NCI-H82 treated with DMSO at 0.1 percent for 48 hours (cell line): ENCODE measurements at regions not wholly inside any gene's neighbourhood (a gene's known extent, or its start where the extent isn't known, plus 50 kb on each side); places are given as distances from the start of the nearest gene placed in this dataset.
"Not testable (repeated sequence)": the region's sequence is repeated elsewhere in the genome, so short reads cannot be mapped to it uniquely, and the experiment has no call there.

Experiments used
- DNase-seq: peaks from one replicate; lab custom pipeline; 2025; ENCODE audit not compliant: unreplicated experiment; lab: John Stamatoyannopoulos, UW

DNA sequence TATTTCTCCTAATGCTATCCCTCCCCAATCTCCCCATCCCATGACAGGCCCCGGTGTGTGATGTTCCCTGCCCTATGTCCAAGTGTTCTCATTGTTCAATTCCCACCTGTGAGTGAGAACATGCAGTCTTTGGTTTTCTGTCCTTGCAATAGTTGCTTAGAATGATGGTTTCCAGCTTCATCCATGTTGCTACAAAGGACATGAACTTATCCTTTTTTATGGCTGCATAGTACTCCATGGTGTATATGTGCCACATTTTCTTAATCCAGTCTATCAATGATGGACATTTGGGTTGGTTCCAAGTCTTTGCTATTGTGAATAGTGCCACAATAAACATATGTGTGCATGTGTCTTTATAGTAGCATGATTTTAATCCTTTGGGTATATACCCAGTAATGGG, 51.3 kb upstream of the RIOK2 start:
- not testable (repeated sequence) for DNase-seq

DNA sequence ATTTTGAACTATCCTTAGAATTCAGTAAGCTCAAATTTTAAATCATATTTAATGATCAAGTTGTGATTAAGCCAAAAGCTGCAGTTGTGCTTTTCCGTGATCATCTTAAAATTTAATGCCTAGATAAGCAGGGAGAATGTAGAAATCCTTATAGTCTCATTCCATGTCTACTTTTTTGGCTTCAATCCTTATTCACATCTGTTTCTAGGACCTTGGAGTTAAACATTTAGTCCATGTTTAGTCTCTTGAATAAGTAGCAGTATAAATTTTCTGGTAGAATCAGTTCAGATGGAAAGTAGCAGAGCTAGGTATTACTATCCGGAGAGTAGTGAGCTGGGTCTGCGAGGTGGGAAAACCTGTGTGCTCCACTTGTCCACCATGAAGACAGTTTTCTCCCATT, 59.3 kb upstream of the RIOK2 start:
- DNase-seq: no peak

DNA sequence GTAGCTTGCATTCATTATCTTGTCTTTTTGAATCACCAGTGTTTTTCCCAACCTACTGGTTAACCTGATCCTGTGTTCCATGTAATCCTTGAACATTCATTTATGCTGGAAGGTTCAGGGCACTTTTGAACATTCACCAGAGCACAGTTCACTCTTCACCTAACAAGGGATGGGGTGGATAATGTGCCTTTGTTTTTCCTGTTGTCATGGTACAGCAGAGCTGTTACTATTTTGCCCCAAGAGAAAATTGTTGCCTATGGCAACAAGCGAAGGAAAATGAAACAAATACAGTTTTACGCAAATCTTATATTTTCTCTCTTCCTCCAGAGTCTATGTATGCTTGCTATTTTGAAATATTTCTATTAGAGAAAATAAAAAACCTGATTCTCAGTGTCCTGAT, 60.3 kb upstream of the RIOK2 start:
- DNase-seq: no peak

DNA sequence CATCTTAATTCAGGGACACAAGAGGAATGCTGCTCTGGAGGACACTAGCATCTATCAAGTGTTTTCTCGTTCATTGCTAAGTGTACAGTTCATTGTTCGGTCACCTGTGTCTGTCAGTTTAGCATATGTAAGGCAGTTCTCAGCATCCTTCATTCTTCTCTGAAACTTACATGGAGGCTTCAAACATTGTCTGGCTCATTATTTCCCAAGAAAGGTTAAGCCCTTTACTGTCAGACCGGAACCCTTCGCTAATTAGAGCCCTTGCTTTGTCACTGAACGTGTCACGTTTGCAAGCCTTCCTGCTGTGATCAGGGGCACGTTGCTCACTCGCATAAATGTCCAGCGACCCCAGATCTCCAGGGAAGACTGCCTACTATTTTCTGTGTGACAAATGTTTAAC, 62.3 kb upstream of the RIOK2 start:
- DNase-seq: no peak

DNA sequence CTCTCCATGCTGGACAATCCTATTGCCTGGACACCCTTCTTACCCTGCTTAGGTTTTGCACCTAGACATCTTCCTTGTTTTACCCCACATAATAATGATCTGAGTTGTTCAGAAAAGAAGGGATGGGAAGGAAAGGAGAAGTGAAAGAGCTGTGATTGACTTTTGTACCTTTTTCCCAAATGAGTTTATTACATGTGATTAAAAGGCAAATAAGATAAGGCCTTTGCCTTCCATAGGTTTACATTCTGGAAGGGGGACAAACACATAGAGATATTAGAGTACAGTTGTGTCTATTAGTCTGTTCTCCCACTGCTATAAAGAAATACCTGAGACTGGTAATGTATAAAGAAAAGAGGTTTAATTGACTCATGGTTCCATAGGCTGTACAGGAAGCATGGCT, 67.1 kb upstream of the RIOK2 start:
- DNase-seq: no peak

DNA sequence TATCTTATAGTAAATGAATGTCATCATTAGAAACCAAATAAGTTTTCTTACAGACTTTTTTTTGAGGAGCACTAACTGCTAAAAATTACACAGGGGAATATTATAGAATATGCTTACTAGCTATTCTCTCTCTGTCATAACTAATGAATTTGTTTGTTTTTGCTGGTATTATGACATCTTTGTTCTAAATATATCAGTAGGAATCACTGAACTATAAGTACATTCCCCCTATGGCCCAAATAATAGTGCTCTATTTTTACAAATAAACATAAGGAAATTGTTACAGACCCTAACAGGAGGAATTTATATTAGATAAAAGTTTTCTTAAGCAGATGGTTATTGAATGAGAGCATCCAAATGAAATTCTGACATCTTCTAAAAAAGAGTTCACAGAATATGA, 83.0 kb upstream of the RIOK2 start:
- DNase-seq: no peak

DNA sequence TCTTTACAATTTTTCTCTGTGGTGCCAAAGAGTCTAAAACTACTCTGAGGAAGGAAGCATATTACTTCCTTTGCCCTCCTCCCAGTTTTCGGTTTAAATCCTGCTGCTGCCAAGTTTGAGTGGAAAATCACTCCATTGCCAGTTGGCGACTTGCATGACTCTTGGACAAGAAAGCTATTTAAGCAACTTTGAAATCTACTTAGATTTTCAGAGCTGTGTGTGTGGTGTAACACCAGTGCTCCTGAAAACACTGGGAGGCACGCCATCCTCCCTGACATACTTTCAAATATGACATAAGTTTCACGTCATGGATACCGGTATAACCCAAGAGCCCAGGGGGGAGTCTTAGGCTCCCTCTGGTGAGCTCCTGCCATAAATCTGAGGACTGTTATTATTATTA, 83.5 kb upstream of the RIOK2 start:
- DNase-seq: no peak

DNA sequence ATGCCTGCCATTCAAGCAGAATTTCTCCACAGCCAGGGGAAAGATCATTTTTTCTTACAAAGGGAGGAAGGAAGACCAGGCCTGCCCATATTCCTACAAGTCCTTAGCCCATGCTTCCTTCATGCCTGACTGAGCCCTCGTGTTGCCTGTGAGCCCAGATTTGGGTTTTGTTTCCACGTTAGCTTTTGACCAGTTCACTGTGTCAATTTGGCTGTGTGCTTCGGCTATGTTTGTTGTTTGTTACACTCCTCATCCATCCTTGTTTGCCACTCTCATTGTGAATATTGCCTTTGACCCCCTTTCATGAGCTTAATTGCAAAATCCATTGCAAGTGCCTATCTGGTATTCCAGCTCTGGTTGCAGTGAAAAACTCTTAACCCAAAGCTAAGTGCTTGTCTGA, 84.7 kb upstream of the RIOK2 start:
- DNase-seq: no peak

DNA sequence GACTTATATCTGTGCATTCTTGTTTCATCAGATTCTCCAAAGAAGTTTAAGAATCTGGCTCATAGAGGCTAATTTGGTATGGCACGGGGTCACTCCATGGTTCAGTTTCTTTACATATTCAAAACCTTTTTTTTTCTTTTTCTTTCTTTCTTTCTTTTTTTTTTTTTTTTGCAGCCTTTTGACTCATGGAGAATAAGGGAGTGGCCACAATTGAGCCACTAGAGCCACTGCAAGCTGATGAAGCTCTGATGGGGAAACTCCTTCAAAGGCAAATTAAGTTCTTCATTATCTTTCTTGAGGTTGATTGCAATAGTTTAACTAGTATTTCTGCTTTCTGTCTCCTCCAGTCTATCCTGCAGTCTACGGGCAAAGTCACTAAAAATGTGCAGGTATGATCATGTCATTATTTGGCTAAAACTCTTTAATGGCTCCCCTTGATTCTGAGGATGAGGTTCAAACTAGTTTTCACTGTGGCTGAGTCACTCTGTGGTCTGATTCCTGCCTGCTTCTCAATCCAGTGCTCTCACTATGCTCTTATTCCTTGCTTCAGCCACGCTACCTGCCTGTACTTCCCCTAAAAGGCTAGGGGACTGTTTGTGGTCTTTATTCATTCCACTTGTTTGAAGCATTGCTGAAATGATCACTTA, 93.5 kb upstream of the RIOK2 start:
- DNase-seq: no peak

DNA sequence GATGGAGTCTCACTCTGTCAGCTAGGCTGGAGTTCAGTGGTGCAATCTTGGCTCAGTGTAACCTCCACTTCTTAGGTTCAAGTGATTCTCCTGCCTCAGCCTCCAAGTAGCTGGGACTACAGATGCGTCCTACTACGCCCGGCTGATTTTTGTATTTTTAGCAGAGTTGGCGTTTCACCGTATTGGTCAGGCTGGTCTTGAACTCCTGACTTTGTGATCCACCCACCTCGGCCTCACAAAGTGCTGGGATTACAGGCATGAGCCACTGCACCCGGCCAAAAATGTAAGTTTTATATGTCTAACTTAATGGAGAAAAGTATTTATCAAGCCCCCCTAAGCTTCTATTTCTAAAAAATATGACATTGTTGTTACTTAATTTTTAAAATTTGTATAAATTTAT, 98.2 kb upstream of the RIOK2 start:
- no peak for DNase-seq

DNA sequence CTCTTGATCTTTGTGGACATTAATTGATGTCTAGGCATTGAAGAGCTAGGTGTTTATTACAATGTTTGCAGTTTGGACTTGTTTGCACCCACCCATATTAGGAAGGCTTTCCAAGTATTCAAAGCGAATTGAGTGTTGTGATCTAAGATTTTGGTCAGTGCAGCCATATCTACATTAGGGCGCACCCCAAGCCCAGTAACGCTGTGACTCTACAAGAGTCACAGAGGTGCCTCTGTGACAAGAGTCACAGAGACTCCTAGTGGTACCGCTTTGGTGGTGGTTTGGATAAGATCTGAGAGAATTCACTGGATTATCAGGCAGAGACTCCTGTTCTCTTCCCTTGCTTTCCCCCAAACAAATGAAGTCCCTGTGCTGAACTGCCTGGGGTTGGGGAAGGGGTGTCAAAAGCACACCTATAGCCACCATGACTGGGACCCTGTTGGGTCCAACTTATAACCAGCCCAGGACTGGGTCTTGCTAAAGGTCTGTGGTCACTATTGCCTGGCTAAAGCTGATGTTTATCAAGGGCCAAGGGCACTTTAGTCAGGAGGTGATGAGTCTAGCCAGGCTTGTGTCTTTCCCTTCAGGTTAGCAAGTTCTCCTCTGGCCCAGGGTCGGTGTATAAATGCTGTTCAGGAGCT, 114.1 kb upstream of the RIOK2 start:
- DNase-seq: peak; percentile 4

DNA sequence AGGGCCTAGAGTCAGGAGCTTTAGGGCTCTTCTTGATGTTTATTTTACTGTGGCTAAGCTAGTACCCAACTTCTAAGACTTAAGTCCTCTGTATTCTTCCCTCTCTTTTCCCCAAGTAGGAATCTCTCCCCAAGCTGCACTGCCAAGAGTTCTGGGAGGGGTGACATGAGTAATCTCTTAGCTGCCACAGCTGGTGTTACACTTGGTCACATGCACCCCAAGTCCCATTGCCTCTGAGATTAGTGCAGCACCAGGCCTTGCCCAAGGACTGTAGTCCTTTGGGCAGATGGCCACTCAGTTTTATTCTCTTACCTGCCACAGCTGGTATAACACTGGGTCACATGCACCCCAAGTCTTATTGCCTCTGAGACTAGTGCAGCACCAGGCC, 114.7 kb upstream of the RIOK2 start:
- DNase-seq: no peak

DNA sequence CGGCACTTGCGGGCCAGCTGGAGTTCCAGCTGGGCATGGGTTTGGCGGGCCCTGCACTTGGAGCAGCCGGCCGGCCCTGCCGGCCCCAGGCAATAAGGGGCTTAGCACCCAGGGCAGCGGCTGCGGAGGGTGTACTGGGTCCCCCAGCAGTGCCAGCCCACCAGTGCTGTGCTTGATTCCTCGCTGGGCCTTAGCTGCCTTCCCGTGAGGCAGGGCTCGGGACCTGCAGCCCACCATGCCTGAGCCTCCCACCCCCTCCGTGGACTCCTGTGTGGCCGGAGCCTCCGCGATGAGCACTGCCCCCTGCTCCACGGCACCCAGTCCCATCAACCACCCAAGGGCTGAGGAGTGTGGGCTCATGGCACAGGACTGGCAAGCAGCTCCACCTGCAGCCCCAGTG, 118.1 kb upstream of the RIOK2 start:
- DNase-seq: not testable (repeated sequence)

DNA sequence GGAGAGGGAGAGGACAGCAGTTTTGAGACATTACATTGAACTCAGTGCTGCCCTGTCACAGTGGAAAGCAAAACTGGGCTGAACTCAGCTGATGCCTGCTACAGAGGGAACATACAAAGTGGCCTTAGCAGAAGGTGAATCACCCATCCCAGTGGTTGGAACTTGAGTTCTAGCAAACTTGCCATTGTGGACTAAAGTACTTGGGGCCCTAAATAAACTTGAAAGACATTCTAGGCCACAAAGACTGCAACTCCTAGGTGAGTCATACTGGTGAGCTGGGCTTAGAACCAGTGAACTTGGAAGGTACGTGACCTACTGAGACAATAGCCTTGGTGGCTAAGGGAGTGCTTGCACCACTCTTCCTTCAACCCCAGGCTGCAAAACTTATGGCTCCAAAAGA, 155.7 kb upstream of the RIOK2 start:
- no peak for DNase-seq

DNA sequence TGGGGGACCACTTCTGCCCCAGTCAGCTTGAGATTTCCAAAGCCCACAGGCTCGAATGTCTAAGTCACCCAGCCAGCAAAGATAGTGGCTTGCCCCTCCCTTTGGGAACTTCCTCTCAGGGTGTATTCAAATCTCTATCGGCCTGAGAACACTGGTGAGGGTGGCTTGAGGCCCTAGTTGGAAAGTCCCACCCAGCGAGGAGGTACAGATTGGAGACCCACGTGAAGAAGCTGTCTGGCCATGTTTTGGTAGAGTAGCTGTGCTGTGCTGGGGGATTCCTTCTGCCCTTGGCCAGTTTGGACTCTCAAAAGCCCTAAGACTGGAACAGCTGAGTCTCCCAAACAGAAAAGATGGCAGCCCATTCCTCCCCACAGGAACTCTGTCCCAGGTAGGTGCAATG, 172.7 kb upstream of the RIOK2 start:
- DNase-seq: no peak

DNA sequence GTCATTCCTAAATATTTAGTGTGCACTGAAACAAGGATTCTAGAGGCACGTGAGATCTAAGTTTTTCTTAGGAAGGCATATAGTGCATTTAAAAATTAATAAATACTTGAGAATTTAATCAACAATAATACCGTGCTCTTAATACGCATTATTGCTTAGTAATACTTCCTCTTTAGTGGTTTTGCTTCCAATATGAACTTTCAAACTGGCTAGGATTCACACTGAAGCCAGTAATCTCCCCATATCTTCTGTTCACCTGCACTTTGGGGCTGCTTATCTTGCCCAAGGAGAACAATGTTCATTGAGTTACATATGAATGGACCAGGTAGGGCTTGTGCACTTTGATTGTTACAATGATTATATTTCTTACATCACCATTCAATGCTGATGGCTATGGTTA, 180.5 kb upstream of the RIOK2 start:
- DNase-seq: no peak

DNA sequence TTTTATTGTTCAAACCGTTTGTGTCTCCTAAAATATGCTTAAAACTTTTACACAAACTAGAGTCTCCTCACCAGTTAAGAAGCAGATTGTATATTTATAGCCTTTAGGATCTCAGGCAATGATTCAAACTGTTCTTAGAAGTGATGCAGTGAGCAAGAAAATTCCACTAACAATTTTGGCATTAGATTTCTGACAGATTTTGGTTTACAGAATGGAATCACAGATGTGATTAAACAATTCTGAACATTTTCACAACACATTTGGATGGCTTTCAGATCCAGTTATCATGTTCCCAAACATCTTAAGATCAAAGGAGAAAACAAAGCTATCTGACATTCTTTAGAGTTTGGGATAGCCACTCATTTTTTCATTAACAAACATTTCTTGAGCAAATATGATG, 181.7 kb upstream of the RIOK2 start:
- DNase-seq: no peak

DNA sequence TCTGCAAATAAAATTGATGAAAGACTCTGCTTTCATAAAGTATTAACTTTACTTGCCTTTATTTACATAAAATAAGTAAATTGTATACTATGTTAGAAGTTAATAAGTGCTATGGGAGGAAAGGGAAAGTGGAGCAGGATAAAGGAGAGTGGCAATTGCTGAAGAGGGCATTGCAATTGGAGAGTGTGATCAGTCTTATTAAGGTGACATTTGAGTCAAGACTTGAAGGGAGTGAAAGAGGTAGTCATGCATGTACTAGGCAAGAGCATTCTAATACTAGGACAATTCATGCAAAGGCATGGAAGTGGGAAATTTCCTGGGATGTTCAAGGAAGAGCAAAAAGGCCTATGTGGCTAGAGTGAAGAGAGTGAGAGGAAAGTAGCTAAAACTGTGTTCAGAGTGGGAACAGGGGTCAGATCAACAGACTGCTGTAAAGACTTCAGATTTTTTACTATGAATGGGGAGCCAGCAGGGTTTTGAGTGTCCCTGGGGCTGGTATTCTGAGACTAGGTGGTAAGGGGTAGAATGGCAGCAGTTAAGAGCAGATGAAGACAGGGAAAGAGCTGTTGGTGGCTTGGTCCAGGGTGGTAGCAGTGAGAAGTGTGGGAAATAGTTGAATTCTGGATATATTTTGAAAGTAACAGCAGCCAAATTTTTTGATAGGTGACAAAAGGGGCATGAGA, 182.3 kb upstream of the RIOK2 start:
- DNase-seq: no peak

DNA sequence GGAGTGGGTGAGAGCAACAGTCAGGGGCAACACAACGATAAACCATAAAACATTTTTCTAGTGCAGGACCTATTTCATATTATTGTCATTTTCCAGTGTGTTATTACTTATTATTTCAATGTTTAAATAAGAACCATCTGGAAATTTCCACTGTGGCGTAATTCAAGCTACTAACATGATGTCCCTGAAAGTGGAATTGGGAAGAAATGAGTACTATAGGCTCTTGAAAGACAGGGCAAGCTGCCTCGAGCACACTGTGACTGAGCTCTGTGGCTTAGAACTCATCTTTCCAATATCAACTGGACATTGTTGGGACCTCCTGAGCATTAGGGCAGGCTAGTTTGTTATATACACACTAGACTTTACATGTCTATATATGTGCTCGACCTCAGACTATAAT, 182.9 kb upstream of the RIOK2 start:
- DNase-seq: no peak

DNA sequence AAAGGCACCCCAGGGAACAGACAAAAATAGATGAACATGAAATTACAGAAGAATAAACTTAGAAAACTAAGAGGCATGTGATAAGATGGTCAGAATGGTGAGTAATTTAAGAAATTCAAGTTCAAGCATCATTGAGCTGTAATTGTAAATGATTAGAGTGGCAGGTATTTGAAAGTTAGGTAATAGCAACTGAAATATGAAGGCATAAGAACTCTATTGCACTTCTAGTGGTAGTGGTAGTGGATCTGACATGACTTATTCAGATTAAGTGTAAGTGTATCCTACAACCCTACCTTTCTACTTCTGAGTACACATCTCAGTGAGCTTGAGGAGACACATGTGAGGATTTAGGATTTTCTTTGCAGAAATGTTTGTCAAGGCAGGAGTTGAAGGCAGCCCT, 192.9 kb upstream of the RIOK2 start:
- DNase-seq: no peak

DNA sequence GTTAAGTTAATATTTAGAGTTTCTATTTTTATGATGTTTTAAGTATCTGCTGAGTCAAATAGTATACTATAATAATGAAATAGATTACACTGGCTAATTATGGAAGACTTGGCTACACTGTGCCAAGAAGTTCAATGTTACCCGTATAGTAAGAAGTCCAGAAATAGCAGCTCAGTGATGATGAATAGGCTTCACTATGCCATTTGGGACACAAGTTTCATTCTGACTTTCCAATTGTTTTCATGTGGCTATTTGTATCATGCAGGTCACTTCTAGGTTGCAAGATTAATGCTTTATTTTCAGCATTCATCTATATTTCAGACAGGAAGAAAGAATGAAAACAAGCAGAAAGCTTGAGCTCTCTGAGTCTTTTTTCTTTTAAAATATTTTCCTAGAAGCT, 194.5 kb upstream of the RIOK2 start:
- no peak for DNase-seq

DNA sequence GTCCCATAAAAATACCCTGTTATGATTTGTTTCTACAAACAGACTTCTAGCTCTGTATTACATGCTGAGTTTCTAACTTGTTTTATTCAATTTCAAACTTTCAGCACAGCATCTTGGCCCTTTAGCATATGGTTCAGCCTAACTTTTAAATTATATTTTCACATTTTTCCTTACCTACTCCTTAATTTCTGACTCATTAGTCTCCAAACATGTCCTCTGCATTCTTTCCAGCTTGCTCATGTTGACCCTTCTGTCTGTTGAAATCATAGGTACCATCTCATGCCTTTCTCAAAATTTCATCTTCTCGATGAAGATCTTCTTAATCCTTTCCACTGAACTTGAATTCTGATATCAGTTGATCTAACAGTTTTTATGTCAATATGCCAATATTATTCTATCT, 200.9 kb upstream of the RIOK2 start:
- no peak for DNase-seq

DNA sequence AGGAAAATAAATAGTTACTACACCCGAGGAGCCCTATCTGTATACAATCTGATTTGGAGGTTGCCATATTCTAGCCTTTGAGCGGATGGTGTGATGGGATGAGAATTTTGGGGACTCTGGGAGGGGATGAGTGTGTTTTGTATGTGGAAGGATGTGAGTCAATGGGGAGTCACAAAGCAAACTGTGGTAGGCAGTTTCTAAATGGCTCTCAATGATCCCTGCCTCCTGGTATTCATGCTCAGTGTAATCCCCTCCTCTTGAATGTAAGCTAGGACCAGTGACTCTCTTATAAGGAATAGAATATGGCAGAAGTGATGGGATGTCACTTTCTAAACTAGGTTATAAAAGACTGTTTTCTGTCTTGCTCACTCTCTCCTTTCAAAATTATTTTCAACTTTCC, 205.7 kb upstream of the RIOK2 start:
- DNase-seq: no peak
